UCSD-AML1 (cell line): ENCODE measurements at regions not wholly inside any gene's neighbourhood (a gene's known extent, or its start where the extent isn't known, plus 50 kb on each side); places are given as distances from the start of the nearest gene placed in this dataset.
"Not testable (repeated sequence)": the region's sequence is repeated elsewhere in the genome, so short reads cannot be mapped to it uniquely, and the experiment has no call there.

Source experiments
- DNase-seq: peaks from one replicate; lab custom pipeline; 2025; ENCODE audit not compliant: unreplicated experiment; lab: John Stamatoyannopoulos, UW

GRCh38 chr3:15851735-15852134 lies 54.0 kb upstream of the ANKRD28 start:
- no peak for DNase-seq

- DNase-seq: peak; percentile 55
Observed at GRCh38 chr3:15858547-15859506, 61.0 kb upstream of the ANKRD28 start.

DNA sequence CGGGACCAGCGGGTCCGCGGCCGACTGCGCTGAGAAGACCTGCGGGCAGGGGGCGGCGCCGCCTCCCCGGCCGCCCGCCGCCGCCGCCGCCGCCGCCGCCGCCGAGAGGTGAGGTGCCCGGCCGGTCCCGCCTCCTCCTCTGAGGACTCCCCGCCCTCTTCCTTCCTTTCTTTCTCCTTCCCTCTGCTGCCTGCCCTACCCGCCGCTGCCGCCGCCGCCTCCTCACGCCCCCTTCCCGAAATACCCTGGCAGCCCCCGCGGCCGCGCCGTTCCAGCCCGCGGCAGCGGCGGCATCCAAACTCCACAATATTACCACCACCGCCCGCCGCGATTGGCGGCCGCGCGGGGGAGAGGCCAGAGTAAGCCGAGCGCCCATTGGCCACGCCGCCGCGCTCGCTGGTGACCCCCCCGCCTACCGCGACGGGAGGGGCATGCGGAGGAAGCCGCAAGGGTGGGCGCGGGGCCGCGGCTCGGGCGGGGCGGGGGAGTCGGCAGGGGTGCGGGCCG lies 61.8 kb upstream of the ANKRD28 start:
- peak; percentile 89 for DNase-seq

DNA sequence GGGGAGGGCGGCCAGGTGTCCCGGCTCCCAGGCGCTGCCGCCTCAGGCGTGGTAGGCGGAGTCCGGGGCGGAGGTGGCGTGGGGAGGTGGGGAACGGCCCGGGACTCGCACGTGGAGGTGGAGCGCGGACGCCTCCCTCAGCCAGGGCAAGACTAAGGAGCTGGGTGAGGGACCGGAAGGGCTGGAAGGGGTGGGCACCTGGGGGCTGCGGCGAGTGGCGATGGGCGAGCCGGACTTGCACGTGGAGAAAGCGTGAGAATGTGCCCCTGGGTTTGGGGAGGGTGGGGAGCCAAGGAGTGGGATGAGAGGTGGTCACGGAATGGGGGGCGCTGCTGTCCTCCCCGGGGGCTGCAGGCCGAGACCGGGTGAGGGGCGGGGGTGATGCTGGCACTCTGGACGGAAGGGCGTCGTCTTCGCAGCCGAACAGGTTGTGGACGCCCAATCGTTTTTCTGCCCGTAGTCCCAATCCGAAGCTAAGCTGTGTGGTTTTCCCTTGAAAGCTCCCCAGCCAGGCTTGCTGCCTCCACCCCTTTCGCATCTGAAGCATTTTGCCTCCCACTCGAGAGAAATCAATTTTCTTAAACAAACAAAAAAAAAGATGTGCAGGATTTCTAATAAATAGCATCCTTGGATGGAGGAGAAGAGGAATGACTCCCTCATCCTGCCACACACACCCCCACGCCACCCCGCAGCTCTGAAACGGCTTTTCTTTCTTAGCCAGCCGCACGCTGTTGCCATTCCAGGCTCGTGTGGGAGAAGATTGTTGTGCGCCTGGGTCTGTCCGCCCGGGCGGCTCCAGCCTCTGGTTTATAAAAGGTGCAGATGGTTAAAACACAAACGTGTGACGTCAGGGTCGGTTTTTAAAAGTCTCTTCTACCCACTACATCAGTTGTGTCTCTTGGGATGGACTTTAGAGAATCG lies 62.5 kb upstream of the ANKRD28 start:
- peak; percentile 33 for DNase-seq

DNA sequence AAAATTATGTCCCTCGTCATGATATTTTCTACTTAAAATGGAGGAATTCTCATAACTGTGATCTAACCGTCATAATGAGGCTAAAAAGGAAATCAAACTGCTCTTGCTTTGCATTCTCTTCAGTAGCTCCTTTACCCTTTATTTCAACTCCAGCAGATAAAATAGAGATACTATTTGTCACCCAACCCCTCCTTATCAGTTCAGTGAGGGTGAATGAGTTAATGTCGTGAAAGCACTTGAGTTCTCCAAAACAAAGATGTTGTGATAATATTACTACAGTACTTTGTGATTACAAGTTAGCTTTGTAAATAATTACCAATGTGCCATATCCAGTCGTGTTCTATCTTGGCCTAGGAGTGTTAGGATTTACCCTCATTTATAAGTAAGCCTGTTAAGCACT lies 63.4 kb upstream of the ANKRD28 start:
- no peak for DNase-seq

GRCh38 chr3:15872807-15873206 lies 75.0 kb upstream of the ANKRD28 start:
- DNase-seq: no peak

DNA sequence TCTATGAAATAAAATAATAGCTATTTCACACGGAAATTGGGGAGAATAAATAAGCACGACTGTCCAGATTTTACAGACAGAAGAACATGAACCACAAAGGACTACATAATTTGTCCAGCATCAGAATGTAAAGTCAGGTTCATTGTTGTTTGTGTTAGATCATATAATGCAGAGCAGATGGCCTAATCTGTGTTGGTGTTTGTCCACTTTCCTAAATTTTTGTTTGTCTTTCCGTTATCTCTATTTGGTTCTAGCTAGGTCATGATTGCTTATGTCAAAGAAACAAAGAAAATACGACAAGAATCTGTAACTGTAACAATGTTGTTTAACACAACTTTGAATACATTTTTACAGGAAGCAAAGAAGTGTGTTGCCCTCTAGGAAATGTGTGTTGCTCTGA lies 75.6 kb upstream of the ANKRD28 start:
- DNase-seq: no peak

DNA sequence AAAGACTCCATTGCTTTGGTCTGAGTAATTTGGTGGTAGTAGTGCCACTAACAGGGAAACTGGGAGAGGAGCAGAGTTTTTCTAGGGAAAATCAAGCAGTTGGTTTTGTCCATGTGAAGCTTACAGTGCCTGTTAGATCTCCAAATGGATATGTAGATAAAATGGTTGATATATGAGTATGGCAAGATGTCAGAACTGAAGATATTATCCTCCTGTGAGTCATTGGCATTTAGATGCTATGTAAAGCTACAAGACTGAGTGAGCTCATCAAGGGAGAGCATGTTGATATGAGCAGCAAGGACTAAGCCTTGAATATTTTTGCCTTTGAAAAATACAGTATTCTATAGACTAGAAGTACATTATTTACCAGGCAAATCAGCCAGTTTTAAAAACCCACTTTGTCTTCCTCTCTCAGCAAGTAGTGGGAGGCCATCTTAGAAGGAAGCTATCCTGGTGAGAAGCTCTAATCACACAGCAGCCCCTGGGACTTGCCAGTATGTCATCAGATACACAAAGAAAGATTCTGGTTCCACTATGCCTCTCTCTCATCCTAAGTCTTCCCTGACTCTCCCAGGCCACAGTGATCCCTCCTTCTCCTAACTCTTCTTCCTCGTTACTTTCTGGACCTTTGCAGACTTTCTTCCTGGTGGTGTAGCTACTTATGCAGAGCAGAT lies 77.4 kb upstream of the ANKRD28 start:
- no peak for DNase-seq

DNA sequence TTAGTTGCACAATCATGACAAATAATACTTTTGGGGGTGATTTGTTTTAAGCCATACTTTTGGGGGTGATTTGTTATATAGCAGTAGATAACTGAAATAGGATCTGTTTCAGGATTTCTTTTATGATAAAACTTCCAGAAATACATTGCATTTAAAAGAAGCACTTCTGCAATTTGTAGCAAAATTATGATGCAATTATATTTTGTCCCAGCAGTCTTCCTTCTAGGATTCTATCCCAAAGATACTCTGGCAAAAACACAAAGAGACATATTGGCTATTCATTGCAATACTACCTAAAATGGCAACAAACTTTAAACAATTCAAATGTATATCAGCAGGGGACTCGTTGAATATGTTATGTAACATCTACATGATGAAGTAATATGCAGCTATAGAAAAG lies 78.9 kb upstream of the ANKRD28 start:
- no peak for DNase-seq

DNA sequence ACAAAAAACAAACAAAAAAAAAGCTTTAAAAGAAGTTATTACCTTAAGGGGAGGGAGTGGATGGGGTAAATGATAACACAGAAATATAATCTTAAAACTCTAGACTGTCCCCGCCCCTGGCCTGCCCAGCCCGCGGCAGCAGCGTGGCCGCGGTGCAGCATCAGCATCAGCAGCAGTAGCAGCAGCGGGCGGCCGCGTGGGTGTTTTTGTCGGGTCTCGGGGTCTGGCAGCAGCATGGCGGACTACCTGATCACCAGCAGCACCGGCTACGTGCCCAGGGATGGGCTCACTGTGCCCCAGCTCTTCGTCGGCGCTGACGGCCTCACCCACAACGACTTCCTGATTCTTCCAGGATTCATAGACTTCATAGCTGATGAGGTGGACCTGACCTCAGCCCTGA lies 80.0 kb upstream of the ANKRD28 start:
- no peak for DNase-seq

DNA sequence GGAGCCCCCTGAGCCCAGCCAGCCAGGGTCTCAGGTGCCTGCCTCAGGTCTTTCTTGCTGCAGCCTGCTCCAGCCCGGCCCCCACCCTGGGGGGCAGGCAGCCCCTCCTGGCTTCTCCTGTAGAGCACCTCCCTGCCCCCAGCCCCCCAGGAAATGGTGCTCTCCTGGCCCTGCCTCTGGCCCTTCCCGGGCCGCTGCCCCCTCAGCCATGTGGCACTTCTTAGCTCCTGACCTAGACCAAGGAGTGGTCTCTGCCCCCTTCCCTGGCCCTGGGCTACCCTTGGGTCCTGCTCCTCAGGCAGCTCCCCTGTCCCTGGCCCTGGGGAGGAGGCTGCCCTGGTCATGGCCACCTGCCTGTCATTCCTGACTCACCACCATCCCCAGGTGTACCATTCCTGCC lies 82.0 kb upstream of the ANKRD28 start:
- not testable (repeated sequence) for DNase-seq

GRCh38 chr3:15882577-15882976 lies 84.8 kb upstream of the ANKRD28 start:
- no peak for DNase-seq

GRCh38 chr3:15884132-15884531 lies 86.4 kb upstream of the ANKRD28 start:
- no peak for DNase-seq

GRCh38 chr3:15886521-15886920 lies 88.7 kb upstream of the ANKRD28 start:
- no peak for DNase-seq

DNA sequence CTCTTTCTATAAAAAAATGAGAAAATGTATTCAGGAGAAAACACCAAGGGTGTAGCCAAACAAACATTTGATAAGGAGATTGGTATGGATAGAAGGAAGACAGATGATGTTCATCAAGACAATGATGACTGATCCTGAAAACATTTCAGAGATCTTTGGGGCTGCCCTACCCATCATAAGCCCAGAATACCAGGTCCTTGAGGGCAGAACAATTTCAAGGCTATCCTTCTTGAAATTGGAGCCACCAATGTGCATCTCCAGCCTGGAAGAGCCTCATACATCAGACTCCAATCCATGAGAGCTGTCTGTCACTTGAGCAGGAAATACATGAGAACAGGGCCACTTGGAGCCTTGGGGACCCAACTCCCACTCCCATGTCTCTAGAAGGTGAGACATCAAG lies 89.5 kb upstream of the ANKRD28 start:
- no peak for DNase-seq

DNA sequence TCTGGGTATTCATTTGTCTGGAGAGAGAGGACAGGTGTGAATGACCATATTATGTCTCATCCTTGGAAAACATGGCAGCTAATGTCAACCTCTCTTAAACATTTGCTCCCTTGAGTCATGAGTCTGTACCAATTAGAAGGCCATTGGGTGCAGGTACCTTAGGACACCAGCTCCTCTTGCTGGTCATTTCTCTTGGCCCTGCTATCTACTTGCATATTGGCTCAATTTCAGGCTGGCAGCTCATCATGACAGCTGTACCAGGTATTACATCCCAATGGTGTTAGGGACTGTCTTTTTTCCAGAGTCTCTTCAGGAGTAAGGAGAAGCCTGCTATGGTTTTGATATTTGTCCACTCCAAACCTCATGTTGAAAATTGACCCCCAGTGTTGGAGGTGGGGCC lies 92.2 kb upstream of the ANKRD28 start:
- DNase-seq: no peak

- DNase-seq: no peak
Observed at GRCh38 chr3:15892311-15893227, 94.8 kb upstream of the ANKRD28 start.

DNA sequence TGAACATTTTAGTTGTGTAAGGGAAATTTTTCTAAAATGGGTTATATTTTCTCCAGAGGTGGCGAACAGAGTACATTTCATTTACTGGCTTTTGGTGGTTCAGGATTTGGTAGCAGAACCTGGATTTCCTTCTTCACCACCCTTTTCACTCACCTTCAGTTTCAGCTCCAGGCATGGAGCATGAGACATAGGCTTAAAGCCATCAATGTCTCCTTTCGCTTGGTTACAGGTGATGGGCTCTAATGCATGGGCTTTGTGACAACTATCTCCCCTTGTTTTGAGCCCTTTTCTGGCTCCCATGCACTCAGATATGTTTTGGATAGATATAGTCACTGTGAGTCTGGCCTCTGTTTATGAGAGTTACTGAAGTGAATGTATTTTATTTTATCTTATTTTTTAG lies 96.6 kb upstream of the ANKRD28 start:
- no peak for DNase-seq

DNA sequence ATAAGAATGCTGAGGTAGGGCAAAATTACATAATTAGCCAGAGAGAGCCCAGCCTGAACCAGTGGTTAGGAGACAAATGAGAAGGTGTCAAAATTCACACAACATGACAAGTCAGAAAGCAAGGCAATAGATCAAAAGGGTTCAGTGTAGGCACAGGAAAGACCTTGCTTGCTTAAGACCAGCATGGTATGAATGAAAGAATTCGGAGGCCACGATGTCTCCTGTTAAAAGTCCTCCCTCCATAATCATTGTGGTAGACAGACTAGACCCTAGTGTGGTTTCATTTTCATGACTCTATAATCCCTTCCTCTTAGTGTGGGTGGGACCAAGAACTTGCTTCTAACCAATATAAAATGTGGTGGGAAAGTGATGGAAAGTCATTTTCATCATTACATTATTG lies 98.7 kb upstream of the ANKRD28 start:
- no peak for DNase-seq

GRCh38 chr3:15899388-15899787 lies 101.6 kb upstream of the ANKRD28 start:
- DNase-seq: no peak
